ENCODE measurements at regions not wholly inside any gene's neighbourhood (a gene's known extent, or its start where the extent isn't known, plus 50 kb on each side); places are given as distances from the start of the nearest gene placed in this dataset.

- DNase-seq = no peak
Observed at GRCh38 chr3:182523836-182524235, 269.5 kb upstream of the ATP11B start.

GRCh38 chr3:182524711-182525401 is 268.4 kb upstream of the ATP11B start:
- DNase-seq = no peak

DNA sequence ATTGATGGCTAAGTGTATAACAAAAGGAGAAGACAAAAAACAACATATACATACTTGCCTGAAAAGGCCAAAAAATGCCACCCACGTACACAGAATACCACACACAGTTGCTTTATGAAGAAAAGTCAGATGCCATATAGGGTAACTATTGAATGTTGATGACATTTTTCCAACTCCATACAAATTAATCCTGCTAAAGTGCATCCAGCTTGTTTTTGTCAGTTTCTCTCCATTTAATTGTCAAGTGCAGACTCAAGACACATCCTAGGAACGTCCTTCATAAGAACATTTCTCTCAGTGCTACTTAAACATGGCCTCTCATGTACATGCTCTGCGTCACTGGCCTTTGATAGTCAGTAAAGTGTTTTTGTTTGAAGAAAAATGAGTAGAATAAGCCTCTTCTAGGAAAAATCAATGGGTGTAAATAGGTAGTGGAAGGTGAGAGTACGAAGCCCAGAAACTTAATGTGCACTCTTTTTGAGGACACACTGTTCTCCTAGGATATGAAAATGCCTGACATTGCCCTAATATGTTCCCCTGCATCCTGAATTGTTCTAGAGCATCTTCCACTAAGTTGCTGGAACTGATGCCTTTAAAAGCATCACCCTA is 267.4 kb upstream of the ATP11B start:
- no peak for DNase-seq

- no peak for DNase-seq
Observed at GRCh38 chr3:182527745-182528144, 265.6 kb upstream of the ATP11B start.

DNA sequence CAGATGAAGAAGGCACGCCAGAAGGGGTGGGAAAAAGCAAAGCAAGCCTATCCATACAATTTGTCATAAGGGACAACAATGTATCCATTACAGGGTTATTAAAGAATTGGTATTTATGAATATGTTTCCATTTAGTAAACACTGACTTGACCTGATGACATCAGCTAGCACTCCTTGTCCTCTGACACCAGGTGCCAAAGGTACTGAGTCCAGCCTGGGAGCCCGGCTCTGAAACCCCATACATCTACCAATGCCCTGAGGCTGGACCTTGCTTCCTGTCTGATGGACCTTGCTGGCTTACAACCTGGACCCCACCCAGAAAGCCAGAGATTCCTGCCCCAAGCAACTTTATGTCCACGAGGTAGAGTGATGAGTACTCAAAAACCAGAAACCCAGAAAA is 263.0 kb upstream of the ATP11B start:
- DNase-seq = no peak

- DNase-seq = no peak
Observed at GRCh38 chr3:182533394-182533793, 259.9 kb upstream of the ATP11B start.

GRCh38 chr3:182544542-182544941 is 248.8 kb upstream of the ATP11B start:
- DNase-seq = no peak

GRCh38 chr3:182562274-182562673 is 231.0 kb upstream of the ATP11B start:
- DNase-seq = no peak

DNA sequence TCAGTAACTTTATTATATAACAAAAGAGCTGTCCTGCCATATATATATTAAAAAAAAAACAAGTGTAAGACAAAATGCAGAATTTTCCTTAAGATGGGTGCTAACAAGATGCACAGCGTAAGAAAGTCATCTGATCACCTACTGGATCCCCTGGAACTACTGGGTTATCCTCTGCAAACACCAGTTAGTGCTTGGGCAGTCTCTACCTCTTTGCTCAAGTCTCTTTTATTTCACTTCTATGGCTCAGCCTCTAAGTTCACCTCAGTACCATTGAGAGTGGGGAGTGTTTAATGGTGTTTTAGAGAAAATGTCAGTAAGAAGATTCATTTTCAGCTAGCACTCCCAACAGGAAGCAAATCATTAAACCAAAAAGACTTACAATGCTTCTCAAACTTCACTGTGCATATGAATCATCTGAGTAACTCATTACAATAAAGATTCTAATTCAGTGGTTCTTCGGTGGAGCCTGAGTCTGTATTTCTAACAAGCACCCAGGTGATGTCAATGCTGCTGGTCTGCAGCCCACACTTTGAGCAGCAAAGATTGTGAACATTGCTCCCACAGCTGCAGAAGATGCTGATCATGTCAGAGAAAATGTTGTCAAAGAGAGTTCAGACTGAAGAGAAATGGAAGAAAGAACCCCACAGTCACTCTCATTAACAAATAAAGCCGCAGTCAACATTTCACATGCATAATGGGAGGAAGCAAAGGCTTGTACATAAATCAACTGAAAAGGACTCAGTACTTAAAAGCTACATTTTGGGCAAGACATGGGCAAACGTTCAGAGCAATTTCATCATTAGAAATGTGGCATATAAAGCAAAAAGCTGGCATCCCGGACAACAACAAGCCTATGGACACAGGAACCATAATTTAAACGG is 227.1 kb upstream of the ATP11B start:
- no peak for DNase-seq

DNA sequence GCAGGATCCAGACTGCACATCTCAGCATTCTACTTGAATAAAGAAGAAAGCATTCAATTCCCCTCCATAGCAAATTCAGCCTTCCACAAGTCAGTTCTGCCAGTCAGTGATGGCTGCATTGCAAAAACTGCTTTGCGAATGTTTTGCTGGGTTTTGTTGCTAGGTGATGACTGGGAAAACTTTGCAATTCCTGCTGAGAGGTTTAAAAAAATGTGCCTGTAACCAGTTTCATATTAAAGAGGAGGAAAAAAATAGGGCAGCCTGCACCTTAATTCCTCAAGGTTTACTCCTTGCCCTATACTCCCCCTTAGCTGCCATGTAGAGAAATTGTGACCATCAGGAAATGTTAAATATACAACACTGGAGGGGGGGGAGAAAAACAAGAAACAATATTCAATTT is 225.6 kb upstream of the ATP11B start:
- no peak for DNase-seq

DNA sequence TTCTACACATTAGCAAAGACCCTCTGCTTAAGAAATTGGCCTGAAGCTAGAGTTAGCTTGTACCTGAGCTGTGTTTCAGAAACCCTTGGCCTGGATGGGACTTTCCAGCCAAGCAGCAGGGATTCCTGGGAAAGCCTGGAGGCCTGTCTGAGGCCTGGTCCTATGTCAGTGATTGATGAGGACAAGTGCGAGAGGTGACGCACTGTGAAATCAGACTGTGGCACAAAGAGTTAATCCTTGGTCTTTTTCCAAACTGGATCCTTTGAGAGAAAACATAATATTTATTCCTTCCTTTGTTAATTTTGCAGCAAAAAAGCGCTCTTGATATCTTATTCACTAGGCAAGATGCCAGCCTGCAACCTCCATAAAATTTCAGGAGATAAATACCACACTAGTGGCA is 225.0 kb upstream of the ATP11B start:
- DNase-seq = no peak

DNA sequence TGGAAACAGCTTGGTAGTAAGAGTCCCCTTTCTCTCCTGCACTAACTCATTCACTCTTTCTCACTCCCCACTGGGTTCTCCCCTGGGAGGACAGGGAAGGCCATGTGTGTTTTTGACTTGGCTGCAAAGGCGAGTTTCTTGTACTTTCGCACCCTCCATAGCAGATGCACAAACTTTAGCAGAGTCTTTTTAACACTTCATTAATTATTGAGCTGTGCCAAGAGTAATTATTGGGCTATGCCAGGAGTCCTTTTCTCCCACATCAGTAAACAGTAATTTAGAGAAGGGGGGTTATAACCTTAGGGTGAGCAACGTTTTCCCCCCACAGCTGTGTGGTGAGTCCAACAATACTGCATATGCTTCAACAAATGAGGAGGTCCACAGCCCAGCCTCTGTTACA is 224.4 kb upstream of the ATP11B start:
- DNase-seq = no peak

DNA sequence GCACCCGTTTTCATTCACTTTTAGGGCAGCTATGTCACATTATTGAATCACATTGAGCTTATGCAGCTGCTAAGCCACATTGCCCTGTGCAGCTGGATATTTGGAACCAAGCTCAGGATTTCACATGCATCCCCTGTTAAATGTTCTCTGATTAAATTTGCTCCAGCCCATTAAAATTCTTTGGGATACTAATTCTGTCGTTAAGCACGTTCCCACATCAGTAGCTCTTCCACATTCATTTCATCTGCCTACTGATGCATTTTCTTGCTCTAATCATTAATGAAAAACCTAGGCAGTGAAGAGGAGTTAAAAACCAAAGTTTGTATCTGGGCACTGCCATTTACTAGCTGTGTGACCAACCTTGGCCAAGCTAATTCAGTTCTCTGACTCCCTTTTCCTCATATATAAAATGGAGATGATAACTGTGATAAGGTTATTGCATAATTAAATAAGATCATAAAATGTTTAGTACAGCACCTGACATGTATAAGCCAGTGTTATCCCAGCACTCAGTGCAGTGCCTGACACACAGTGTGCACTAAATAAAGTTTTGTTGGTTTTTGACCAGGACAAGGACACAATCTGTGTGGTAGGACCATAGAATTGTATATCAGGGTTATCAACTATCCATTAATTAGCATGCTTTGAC is 222.2 kb upstream of the ATP11B start:
- DNase-seq = no peak

- no peak for DNase-seq
Observed at GRCh38 chr3:182575941-182576340, 217.4 kb upstream of the ATP11B start.

GRCh38 chr3:182583545-182583944 is 209.8 kb upstream of the ATP11B start:
- no peak for DNase-seq

DNA sequence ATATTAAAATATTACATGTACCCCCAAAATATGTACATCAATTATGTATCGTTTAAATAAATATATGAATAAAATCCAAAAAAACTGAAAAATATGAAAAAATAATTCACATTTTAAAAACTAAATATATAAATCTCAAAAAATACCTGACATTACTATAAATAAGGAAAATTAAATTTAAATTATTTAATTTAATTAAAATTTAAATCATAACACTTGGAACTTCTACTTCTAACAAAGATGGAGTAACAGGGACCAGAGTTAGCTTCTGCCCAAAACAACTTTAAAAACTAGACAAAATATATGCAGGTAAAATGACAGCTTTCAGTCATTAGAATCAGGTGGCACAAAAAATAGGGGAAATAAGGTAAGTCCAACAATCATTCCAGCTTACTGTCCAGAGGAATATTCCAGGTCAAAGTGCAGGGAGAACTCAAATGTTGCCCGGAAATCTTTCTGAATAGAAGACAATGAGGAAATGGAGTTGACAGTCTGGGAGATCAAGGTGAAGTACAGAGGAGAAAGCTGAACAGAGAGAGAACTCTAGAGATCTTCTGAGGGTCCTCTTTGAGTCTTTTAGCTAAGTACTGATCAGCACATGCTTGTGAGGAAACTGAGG is 207.7 kb upstream of the ATP11B start:
- no peak for DNase-seq

GRCh38 chr3:182592747-182593146 is 200.6 kb upstream of the ATP11B start:
- no peak for DNase-seq

GRCh38 chr3:182596676-182597410 is 196.5 kb upstream of the ATP11B start:
- no peak for DNase-seq

DNA sequence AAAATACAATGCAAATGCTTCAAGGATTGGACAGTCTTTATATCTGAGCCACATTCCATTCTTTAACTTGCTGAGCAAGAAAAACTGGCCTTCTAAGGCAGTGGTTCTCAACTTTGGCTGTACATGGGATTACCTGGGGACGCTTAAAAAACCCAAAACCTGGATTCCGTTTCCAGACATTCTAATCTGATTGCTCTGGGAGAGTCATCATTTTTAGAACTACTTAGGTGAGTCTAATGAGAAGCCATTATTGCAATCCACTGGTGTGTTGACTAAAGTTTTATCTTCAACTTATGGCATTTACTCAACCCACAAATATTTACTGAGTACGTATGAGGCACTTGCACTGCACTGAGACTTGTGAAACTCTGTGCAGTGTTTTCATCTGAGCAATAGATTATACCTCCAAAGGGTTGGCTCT is 195.7 kb upstream of the ATP11B start:
- DNase-seq = peak; percentile 31

DNA sequence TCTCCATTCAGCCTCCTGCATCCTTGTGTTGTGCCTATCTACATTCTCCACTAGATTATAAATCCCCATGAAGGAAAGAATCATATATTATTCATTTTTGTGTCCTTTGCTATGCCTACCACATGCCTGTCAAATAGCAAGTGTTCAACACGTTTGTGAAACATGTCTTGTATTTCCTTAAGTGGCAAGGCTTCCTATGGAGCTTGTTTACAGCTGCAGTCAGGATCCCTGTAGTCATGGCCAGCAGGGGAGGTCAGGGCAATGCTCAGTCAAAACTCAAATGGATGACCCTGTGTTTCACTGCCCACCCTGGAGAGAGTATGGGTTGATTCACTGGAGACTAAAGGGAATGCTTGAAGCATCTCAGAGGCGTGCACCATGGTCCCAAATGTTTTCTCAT is 191.7 kb upstream of the ATP11B start:
- DNase-seq = no peak

DNA sequence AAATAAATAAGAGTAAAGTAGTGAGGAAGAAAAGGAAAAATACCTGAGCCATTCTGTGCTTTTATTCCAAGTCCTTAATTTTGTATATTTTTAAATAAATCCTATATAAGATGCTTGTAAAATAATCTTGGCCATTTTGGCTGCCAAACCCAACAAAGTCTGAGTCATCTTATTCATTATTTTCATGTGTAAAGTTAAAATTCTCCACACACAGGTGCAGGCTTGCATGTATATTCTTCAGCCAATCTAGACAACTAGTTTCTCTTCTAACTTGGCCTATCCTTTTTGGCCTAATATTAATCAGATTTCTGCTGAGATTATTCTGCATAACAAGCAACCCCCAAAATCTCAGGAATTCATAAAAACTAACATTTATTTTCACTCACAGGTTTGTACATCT is 189.8 kb upstream of the ATP11B start:
- no peak for DNase-seq

All from fibroblast of skin of abdomen (primary cell).